Liver (tissue), 3 donors: ENCODE measurements at regions not wholly inside any gene's neighbourhood (a gene's known extent, or its start where the extent isn't known, plus 50 kb on each side); places are given as distances from the start of the nearest gene placed in this dataset.

Source experiments
- EGR1 ChIP-seq, 2 donors: IDR thresholded peaks; 2 replicates each; pipeline ENCODE4 v1.6.1; 2016 to 2018; ENCODE audit warnings: antibody characterized with exemption in 2 of 2, low read depth in 2 of 2
- FOXA1 ChIP-seq: IDR thresholded peaks from 2 replicates; pipeline ENCODE4 v1.6.1; 2016; ENCODE audit warnings: antibody characterized with exemption
- GABPA ChIP-seq, 2 donors: IDR thresholded peaks in 1 of 2; conservative IDR thresholded peaks in 1 of 2; 2 replicates each; pipeline ENCODE4 v1.6.1; 2016; ENCODE audit warnings: antibody characterized with exemption in 2 of 2, mild to moderate bottlenecking in 1 of 2, moderate library complexity in 1 of 2
- NR2F2 ChIP-seq: IDR thresholded peaks from 2 replicates; pipeline ENCODE4 v1.6.1; 2016; ENCODE audit warnings: antibody characterized with exemption
- RAD21 ChIP-seq, 2 donors: IDR thresholded peaks; 2 replicates each; pipeline ENCODE4 v1.6.1; 2016; ENCODE audit warnings: antibody characterized with exemption in 2 of 2, mild to moderate bottlenecking in 2 of 2
- TAF1 ChIP-seq: conservative IDR thresholded peaks from 2 replicates; pipeline ENCODE4 v1.6.1; 2016; ENCODE audit warnings: antibody characterized with exemption, mild to moderate bottlenecking
- YY1 ChIP-seq: IDR thresholded peaks from 2 replicates; pipeline ENCODE4 v1.6.1; 2016; ENCODE audit warnings: antibody characterized with exemption, mild to moderate bottlenecking
- TF ChIP-seq, protein P1 (sequence below): fragments of 150-350 bp; IDR thresholded peaks from 2 replicates; pipeline ENCODE4 v1.5.1; 2017; ENCODE audit warnings: improper control_type of control experiment, low read depth, low read length; ENCODE audit not compliant: missing input control
- TF ChIP-seq, protein P2 (sequence below): IDR thresholded peaks from 2 replicates; pipeline ENCODE4 v1.6.1; 2016; ENCODE audit warnings: antibody characterized with exemption
- TF ChIP-seq, protein P3 (sequence below): IDR thresholded peaks from 2 replicates; pipeline ENCODE4 v1.6.1; 2016; ENCODE audit warnings: antibody characterized with exemption, mild to moderate bottlenecking
- donor health status: healthy.
- donor health status: healthy.

- TF ChIP-seq, protein P1, sequence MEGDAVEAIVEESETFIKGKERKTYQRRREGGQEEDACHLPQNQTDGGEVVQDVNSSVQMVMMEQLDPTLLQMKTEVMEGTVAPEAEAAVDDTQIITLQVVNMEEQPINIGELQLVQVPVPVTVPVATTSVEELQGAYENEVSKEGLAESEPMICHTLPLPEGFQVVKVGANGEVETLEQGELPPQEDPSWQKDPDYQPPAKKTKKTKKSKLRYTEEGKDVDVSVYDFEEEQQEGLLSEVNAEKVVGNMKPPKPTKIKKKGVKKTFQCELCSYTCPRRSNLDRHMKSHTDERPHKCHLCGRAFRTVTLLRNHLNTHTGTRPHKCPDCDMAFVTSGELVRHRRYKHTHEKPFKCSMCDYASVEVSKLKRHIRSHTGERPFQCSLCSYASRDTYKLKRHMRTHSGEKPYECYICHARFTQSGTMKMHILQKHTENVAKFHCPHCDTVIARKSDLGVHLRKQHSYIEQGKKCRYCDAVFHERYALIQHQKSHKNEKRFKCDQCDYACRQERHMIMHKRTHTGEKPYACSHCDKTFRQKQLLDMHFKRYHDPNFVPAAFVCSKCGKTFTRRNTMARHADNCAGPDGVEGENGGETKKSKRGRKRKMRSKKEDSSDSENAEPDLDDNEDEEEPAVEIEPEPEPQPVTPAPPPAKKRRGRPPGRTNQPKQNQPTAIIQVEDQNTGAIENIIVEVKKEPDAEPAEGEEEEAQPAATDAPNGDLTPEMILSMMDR: no peak
- TF ChIP-seq YY1 (no peak), RAD21 (IDR thresholded peaks at IDR 0.05) (no peak), GABPA (IDR thresholded peaks at IDR 0.05 in 1 of 2, conservative IDR thresholded peaks at IDR 0.05 in 1 of 2) (no peak), TAF1 (no peak), FOXA1 (no peak), EGR1 (IDR thresholded peaks at IDR 0.05; ENCODE audit: low read depth in 2 of 2) (no peak), NR2F2 (no peak)
- TF ChIP-seq, protein P2, sequence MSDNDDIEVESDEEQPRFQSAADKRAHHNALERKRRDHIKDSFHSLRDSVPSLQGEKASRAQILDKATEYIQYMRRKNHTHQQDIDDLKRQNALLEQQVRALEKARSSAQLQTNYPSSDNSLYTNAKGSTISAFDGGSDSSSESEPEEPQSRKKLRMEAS: no peak
- TF ChIP-seq, protein P3, sequence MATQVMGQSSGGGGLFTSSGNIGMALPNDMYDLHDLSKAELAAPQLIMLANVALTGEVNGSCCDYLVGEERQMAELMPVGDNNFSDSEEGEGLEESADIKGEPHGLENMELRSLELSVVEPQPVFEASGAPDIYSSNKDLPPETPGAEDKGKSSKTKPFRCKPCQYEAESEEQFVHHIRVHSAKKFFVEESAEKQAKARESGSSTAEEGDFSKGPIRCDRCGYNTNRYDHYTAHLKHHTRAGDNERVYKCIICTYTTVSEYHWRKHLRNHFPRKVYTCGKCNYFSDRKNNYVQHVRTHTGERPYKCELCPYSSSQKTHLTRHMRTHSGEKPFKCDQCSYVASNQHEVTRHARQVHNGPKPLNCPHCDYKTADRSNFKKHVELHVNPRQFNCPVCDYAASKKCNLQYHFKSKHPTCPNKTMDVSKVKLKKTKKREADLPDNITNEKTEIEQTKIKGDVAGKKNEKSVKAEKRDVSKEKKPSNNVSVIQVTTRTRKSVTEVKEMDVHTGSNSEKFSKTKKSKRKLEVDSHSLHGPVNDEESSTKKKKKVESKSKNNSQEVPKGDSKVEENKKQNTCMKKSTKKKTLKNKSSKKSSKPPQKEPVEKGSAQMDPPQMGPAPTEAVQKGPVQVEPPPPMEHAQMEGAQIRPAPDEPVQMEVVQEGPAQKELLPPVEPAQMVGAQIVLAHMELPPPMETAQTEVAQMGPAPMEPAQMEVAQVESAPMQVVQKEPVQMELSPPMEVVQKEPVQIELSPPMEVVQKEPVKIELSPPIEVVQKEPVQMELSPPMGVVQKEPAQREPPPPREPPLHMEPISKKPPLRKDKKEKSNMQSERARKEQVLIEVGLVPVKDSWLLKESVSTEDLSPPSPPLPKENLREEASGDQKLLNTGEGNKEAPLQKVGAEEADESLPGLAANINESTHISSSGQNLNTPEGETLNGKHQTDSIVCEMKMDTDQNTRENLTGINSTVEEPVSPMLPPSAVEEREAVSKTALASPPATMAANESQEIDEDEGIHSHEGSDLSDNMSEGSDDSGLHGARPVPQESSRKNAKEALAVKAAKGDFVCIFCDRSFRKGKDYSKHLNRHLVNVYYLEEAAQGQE: no peak
These were observed 119.2 kb upstream of the ABCA1 start for GRCh38 chr9:105046907-105047741.
